Panc1 (cell line): ENCODE measurements at regions not wholly inside any gene's neighbourhood (a gene's known extent, or its start where the extent isn't known, plus 50 kb on each side); places are given as distances from the start of the nearest gene placed in this dataset.

Experiments
- CTCF ChIP-seq: fragments of 450-650 bp; IDR thresholded peaks from 2 replicates; pipeline ENCODE4 v1.5.1; 2017; ENCODE audit warnings: mild to moderate bottlenecking
- POLR2AphosphoS5 ChIP-seq: IDR thresholded peaks from 2 replicates; pipeline ENCODE4 v1.6.1; 2012; ENCODE audit warnings: mild to moderate bottlenecking, low read depth, low read length, moderate library complexity
- TCF7L2 ChIP-seq: IDR thresholded peaks from 2 replicates; pipeline ENCODE4 v1.6.1; 2011; ENCODE audit warnings: mild to moderate bottlenecking, low read depth, low read length, inconsistent platforms

- no peak for TF ChIP-seq CTCF
- no peak for TF ChIP-seq POLR2AphosphoS5
- no peak for TF ChIP-seq TCF7L2
These were observed 381.4 kb upstream of the CD180 start for GRCh38 chr5:67578011-67578410.
